Natural killer cell (primary cell): ENCODE measurements at regions not wholly inside any gene's neighbourhood (a gene's known extent, or its start where the extent isn't known, plus 50 kb on each side); places are given as distances from the start of the nearest gene placed in this dataset.

Source experiments
- ATAC-seq, 3 donors: fragments of 150-1000 bp in 2 of 3; fragments of 200-7000 bp in 1 of 3; cut with Tn5 transposase; 1 replicate in 1 of 3; 2 replicates in 2 of 3; pipeline ENCODE4 v1.10.0; 2021; ENCODE audit warnings: mild to moderate bottlenecking in 2 of 3, moderate library complexity in 2 of 3
- DNase-seq, 2 donors: peaks; one replicate each; pipeline versions ENCODE4 v3.0.0 to v3.0.0-alpha.2; 2013 to 2021; ENCODE audit warnings: mixed read lengths in 1 of 2
- H3K27ac ChIP-seq: one replicate; pipeline ENCODE4 v1.5.1; 2013; ENCODE audit warnings: mild to moderate bottlenecking, low read length
- H3K27me3 ChIP-seq: one replicate; pipeline ENCODE4 v1.6.1; 2013; ENCODE audit warnings: low read length; ENCODE audit not compliant: control insufficient read depth, insufficient read depth
- H3K36me3 ChIP-seq: one replicate; pipeline ENCODE4 v1.6.1; 2013; ENCODE audit warnings: low read length; ENCODE audit not compliant: control insufficient read depth, insufficient read depth
- H3K4me1 ChIP-seq: one replicate; pipeline ENCODE4 v1.6.1; 2013; ENCODE audit warnings: low read length; ENCODE audit not compliant: control insufficient read depth, insufficient read depth
- H3K4me3 ChIP-seq: one replicate; pipeline ENCODE4 v1.5.1; 2013; ENCODE audit warnings: low read length
- H3K9me3 ChIP-seq: one replicate; pipeline ENCODE4 v1.6.1; 2013; ENCODE audit warnings: low read length; ENCODE audit not compliant: control insufficient read depth, insufficient read depth
- H3K27ac Mint-ChIP-seq, 2 donors: one replicate each; pipeline ENCODE4 v1.8.0; 2022; ENCODE audit warnings: mild to moderate bottlenecking in 2 of 2, mixed read lengths in 2 of 2, moderate library complexity in 1 of 2
- H3K27me3 Mint-ChIP-seq, 2 donors: one replicate each; pipeline ENCODE4 v1.8.0; 2022; ENCODE audit warnings: low read depth in 2 of 2, mixed read lengths in 2 of 2
- H3K36me3 Mint-ChIP-seq: one replicate; pipeline ENCODE4 v1.8.0; 2022; ENCODE audit warnings: mixed read lengths
- H3K4me1 Mint-ChIP-seq, 2 donors: one replicate each; pipeline ENCODE4 v1.8.0; 2022; ENCODE audit warnings: mixed read lengths in 2 of 2
- H3K4me3 Mint-ChIP-seq: one replicate; pipeline ENCODE4 v1.8.0; 2022; ENCODE audit warnings: mild to moderate bottlenecking, moderate library complexity, mixed read lengths
- H3K9me3 Mint-ChIP-seq, 2 donors: one replicate each; pipeline ENCODE4 v1.8.0; 2022; ENCODE audit warnings: mixed read lengths in 2 of 2
- WGBS: methylation state at CpG from one replicate; pipeline ENCODE4 v1.1.7; 2013; ENCODE audit warnings: missing lambda C conversion rate; ENCODE audit not compliant: insufficient coverage; 5-methylcytosine and 5-hydroxymethylcytosine counted together
- intact Hi-C: fragments of 100-400 bp; cut with micrococcal nuclease; formaldehyde crosslinking; loops from one replicate; pipeline ENCODE4 v1.14.2; 2022
- TF ChIP-seq, protein P1 (sequence below): fragments of 200-600 bp; IDR thresholded peaks from one replicate; pipeline ENCODE4 v1.8.0; 2022; ENCODE audit warnings: antibody characterized with exemption

- no peak overlapping the region for H3K27ac ChIP-seq
- intact Hi-C loops: no loop called here
- no peaks in the 10 kb centered on the region for H3K9me3 Mint-ChIP-seq
- WGBS: 32% methylated on average over 7 of the region's 8 CpGs
- H3K9me3 ChIP-seq: no peaks in the 10 kb centered on the region
- DNase-seq: no peak
- H3K4me3 Mint-ChIP-seq: no peak overlapping the region
- H3K27ac Mint-ChIP-seq: no peak overlapping the region
- peaks cover 28 to 46% of the 10 kb centered on the region in 2 donors for H3K27me3 Mint-ChIP-seq
- H3K4me1 ChIP-seq: peaks cover 2% of the 10 kb centered on the region
- ATAC-seq: no peak
- TF ChIP-seq, protein P1, sequence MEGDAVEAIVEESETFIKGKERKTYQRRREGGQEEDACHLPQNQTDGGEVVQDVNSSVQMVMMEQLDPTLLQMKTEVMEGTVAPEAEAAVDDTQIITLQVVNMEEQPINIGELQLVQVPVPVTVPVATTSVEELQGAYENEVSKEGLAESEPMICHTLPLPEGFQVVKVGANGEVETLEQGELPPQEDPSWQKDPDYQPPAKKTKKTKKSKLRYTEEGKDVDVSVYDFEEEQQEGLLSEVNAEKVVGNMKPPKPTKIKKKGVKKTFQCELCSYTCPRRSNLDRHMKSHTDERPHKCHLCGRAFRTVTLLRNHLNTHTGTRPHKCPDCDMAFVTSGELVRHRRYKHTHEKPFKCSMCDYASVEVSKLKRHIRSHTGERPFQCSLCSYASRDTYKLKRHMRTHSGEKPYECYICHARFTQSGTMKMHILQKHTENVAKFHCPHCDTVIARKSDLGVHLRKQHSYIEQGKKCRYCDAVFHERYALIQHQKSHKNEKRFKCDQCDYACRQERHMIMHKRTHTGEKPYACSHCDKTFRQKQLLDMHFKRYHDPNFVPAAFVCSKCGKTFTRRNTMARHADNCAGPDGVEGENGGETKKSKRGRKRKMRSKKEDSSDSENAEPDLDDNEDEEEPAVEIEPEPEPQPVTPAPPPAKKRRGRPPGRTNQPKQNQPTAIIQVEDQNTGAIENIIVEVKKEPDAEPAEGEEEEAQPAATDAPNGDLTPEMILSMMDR: no peak
- H3K36me3 ChIP-seq: no peaks in the 10 kb centered on the region
- peaks cover 6 to 9% of the 10 kb centered on the region in 2 donors for H3K4me1 Mint-ChIP-seq
- H3K4me3 ChIP-seq: no peak overlapping the region
- peaks cover 6% of the 10 kb centered on the region for H3K27me3 ChIP-seq
- no peaks in the 10 kb centered on the region for H3K36me3 Mint-ChIP-seq
These were observed 174.5 kb downstream of the CDC5L start for GRCh38 chr6:44561832-44562665.

DNA sequence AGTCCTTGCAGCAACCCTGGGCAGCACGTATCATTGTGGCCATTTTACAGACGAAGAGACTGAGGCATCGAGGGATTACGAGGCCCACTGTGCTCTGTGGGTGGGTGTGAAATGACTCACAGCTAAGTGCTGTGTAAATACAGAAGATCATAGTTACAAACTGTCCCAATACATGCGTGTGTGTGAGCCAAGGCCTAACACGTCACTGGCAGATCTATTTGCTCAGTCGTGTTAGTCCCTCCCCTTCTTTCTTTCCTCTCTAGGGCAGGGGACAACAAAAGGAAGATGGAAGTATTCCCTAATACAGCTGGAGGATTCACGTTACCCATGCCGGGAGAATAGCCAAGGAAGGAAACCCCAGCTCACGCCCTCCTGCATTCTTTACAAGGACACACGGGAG is 175.9 kb downstream of the CDC5L start:
- H3K4me1 ChIP-seq: peaks cover 2% of the 10 kb centered on the region
- ATAC-seq: no peak
- Mint-ChIP-seq H3K27me3 (peaks cover 27 to 37% of the 10 kb centered on the region in 2 donors), H3K4me3 (no peak overlapping the region), H3K4me1 (peaks cover 6 to 9% of the 10 kb centered on the region in 2 donors), H3K36me3 (no peaks in the 10 kb centered on the region), H3K27ac (no peak overlapping the region), H3K9me3 (no peaks in the 10 kb centered on the region)
- intact Hi-C loops: no loop called here
- H3K4me3 ChIP-seq: no peak overlapping the region
- DNase-seq: no peak
- WGBS: 84% methylated on average over 11 of the region's 11 CpGs
- H3K36me3 ChIP-seq: no peaks in the 10 kb centered on the region
- peaks cover 6% of the 10 kb centered on the region for H3K27me3 ChIP-seq
- H3K27ac ChIP-seq: no peak overlapping the region
- no peaks in the 10 kb centered on the region for H3K9me3 ChIP-seq
- TF ChIP-seq, protein P1: no peak

GRCh38 chr6:44564906-44565524 is 177.5 kb downstream of the CDC5L start:
- no peaks in the 10 kb centered on the region for H3K9me3 ChIP-seq
- no peak overlapping the region for H3K4me3 ChIP-seq
- 71% methylated on average over 5 of the region's 6 CpGs for WGBS
- H3K27ac Mint-ChIP-seq: no peak overlapping the region
- H3K36me3 Mint-ChIP-seq: no peaks in the 10 kb centered on the region
- H3K27me3 Mint-ChIP-seq: peaks cover 20 to 21% of the 10 kb centered on the region in 2 donors
- H3K27ac ChIP-seq: no peak overlapping the region
- H3K9me3 Mint-ChIP-seq: no peaks in the 10 kb centered on the region
- intact Hi-C loops: no loop called here
- TF ChIP-seq, protein P1: no peak
- no peaks in the 10 kb centered on the region for H3K36me3 ChIP-seq
- DNase-seq: no peak
- H3K27me3 ChIP-seq: peaks cover 6% of the 10 kb centered on the region
- peaks cover 6 to 9% of the 10 kb centered on the region in 2 donors for H3K4me1 Mint-ChIP-seq
- H3K4me3 Mint-ChIP-seq: no peak overlapping the region
- H3K4me1 ChIP-seq: peaks cover 2% of the 10 kb centered on the region
- ATAC-seq: peak in 1 of 3 donors; percentile 11
